Type B pancreatic cell (in vitro differentiated cells): ENCODE measurements at regions not wholly inside any gene's neighbourhood (a gene's known extent, or its start where the extent isn't known, plus 50 kb on each side); places are given as distances from the start of the nearest gene placed in this dataset.

Experiments used
- DNase-seq: peaks from one replicate; pipeline ENCODE4 v3.0.0; 2021; ENCODE audit warnings: mixed read lengths; ENCODE audit not compliant: unreplicated experiment; ENCODE audit errors: extremely low spot score
- H3K27ac Mint-ChIP-seq: 2 replicates; pipeline ENCODE4 v1.8.0; 2021; ENCODE audit warnings: mild to moderate bottlenecking, mixed read lengths
- H3K27me3 Mint-ChIP-seq: 2 replicates; pipeline ENCODE4 v1.8.0; 2021; ENCODE audit warnings: mixed read lengths
- H3K36me3 Mint-ChIP-seq: 2 replicates; pipeline ENCODE4 v1.8.0; 2021; ENCODE audit warnings: mixed read lengths
- H3K4me1 Mint-ChIP-seq: one replicate; pipeline ENCODE4 v1.8.0; 2021; ENCODE audit warnings: mixed read lengths; ENCODE audit not compliant: unreplicated experiment
- H3K4me3 Mint-ChIP-seq: 2 replicates; pipeline ENCODE4 v1.8.0; 2021; ENCODE audit warnings: mild to moderate bottlenecking, mixed read lengths
- H3K9me3 Mint-ChIP-seq: 2 replicates; pipeline ENCODE4 v1.8.0; 2021; ENCODE audit warnings: mixed read lengths
- TF ChIP-seq, protein P1 (sequence below): fragments of 200-600 bp; sonication (generic); conservative IDR thresholded peaks from 2 replicates; pipeline ENCODE4 v1.5.0; 2021; ENCODE audit warnings: antibody characterized with exemption, mild to moderate bottlenecking

DNA sequence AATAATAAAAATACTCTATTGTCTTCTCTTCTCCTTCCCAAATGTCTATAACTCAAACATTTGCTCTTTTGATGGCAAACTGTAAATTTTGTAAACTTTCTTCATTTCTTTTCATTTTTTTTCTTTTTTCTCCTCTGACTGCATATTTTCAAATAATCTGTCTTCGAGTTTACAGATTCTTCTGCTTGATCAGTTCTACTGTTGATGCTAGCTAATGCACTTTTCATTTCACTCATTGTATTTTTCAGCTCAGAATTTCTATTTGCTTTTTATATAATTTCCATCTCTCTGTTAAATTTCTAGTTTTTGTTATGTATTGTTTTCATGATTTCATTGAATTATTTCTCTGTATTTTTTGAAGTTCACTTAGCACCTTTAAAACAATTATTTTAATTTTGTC is 646.8 kb upstream of the INTU start:
- Mint-ChIP-seq H3K9me3 (peaks cover 8% of the 10 kb centered on the region), H3K36me3 (no peaks in the 10 kb centered on the region), H3K4me3 (no peak overlapping the region), H3K4me1 (no peaks in the 10 kb centered on the region), H3K27ac (no peak overlapping the region), H3K27me3 (no peaks in the 10 kb centered on the region)
- DNase-seq = no peak
- TF ChIP-seq, protein P1, sequence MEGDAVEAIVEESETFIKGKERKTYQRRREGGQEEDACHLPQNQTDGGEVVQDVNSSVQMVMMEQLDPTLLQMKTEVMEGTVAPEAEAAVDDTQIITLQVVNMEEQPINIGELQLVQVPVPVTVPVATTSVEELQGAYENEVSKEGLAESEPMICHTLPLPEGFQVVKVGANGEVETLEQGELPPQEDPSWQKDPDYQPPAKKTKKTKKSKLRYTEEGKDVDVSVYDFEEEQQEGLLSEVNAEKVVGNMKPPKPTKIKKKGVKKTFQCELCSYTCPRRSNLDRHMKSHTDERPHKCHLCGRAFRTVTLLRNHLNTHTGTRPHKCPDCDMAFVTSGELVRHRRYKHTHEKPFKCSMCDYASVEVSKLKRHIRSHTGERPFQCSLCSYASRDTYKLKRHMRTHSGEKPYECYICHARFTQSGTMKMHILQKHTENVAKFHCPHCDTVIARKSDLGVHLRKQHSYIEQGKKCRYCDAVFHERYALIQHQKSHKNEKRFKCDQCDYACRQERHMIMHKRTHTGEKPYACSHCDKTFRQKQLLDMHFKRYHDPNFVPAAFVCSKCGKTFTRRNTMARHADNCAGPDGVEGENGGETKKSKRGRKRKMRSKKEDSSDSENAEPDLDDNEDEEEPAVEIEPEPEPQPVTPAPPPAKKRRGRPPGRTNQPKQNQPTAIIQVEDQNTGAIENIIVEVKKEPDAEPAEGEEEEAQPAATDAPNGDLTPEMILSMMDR = no peak

DNA sequence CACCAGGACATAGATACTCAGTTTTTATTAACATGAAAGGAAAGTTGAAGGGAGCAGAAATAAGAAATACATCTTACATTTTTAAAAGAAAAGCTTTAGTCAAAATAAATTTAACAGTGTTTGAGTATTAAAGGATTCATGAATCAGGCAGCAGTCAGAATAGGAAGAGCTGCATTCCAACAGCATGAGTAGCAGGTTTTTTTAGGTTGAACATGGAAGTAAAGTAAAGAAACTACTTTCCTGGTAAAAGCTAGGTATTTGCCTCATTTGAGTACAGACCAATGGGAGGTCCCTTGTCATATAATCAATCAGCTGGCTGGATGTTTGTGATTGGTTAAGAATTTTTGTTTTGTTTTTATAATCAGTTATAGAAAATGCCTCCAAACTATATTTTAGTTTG is 645.9 kb upstream of the INTU start:
- Mint-ChIP-seq H3K27ac (no peak overlapping the region), H3K9me3 (peaks cover 9% of the 10 kb centered on the region), H3K4me1 (no peaks in the 10 kb centered on the region), H3K36me3 (no peaks in the 10 kb centered on the region), H3K4me3 (no peak overlapping the region), H3K27me3 (no peaks in the 10 kb centered on the region)
- TF ChIP-seq, protein P1 = no peak
- DNase-seq = no peak

DNA sequence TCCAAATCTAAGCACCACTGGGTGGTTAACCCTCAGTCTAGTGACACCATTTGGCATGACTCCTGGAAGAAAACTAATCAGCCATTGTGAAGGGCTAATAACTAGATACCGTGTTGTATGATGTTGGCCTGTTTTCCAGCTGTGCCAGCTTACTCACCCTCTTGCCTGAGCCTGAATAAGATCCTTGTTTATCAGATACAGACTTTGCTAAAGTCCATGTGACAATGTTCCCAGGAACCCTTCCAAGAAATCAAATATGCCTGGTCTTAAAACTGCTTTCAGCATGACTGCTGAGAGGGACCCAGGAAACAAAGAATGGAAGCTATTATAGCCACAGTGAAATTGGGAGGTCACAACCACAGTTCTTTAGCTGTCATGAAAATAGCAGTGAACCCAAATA is 640.8 kb upstream of the INTU start:
- Mint-ChIP-seq H3K27me3 (no peaks in the 10 kb centered on the region), H3K36me3 (no peaks in the 10 kb centered on the region), H3K27ac (no peak overlapping the region), H3K4me3 (no peak overlapping the region), H3K9me3 (peaks cover 5% of the 10 kb centered on the region), H3K4me1 (no peaks in the 10 kb centered on the region)
- TF ChIP-seq, protein P1 = no peak
- DNase-seq = no peak

DNA sequence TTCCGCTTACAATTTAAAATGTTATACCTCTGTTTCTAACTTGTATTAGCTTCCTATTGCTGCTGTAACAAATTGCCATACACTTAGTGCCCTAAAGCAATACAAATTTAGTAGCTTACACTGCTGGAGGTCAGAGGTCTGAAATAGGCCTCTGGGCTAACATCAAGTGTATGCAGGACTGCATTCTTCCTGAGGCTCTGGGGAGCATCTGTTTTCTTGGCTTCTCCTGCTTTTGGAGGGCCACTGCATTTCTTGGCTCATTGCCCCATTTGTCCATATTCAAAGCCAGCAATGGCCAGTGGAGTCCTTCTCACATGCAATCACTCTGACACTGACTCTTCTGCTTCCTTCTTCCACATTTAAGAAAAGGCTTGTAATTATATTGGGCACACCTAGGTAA is 639.8 kb upstream of the INTU start:
- TF ChIP-seq, protein P1 = no peak
- H3K4me3 Mint-ChIP-seq = no peak overlapping the region
- H3K27ac Mint-ChIP-seq = no peak overlapping the region
- no peaks in the 10 kb centered on the region for H3K4me1 Mint-ChIP-seq
- no peak for DNase-seq
- no peaks in the 10 kb centered on the region for H3K27me3 Mint-ChIP-seq
- H3K9me3 Mint-ChIP-seq = peaks cover 5% of the 10 kb centered on the region
- no peaks in the 10 kb centered on the region for H3K36me3 Mint-ChIP-seq

DNA sequence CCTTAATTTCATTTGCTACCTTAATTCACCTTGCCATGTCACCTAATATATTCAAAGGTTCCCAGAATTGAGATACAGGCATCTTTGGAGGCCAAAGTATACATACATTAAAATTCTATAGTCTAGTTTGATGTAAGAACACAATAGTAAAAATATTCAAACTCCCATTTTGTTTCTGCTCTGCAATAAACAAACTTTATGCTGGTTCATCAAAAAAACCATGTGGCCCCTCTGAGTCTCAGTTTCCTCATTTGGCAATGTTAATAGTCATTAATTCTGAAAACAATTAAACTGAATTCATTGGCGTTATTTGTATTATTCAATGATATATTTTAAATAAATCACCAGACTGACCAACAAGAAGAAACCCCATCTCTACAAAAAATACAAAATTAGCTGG is 639.4 kb upstream of the INTU start:
- TF ChIP-seq, protein P1 = no peak
- Mint-ChIP-seq H3K36me3 (no peaks in the 10 kb centered on the region), H3K27ac (no peak overlapping the region), H3K4me3 (no peak overlapping the region), H3K4me1 (no peaks in the 10 kb centered on the region), H3K9me3 (peaks cover 6% of the 10 kb centered on the region), H3K27me3 (no peaks in the 10 kb centered on the region)
- no peak for DNase-seq

DNA sequence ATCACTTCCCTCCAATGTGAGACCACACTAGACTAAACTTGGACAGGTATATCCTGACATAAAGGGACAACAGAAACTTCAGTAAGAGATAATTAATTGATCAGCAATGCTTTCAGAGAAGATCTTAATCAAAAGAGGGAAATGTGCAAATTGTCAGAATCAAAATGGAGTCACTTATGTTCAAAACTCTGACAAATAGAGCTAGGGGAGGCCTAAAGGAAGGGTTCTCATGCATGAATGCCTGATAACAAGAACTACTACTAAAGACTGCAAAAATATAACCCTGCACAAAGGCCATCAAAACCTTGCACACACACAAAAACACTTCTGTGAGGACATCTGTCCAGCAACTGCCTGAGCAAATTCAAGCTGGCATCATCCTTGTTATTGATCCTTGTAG is 637.5 kb upstream of the INTU start:
- DNase-seq = no peak
- TF ChIP-seq, protein P1 = no peak
- Mint-ChIP-seq H3K36me3 (no peaks in the 10 kb centered on the region), H3K4me3 (no peak overlapping the region), H3K27me3 (no peaks in the 10 kb centered on the region), H3K27ac (no peak overlapping the region), H3K4me1 (no peaks in the 10 kb centered on the region), H3K9me3 (peaks cover 9% of the 10 kb centered on the region)
